ENCODE measurements at regions not wholly inside any gene's neighbourhood (a gene's known extent, or its start where the extent isn't known, plus 50 kb on each side); places are given as distances from the start of the nearest gene placed in this dataset.
"Not testable (repeated sequence)": the region's sequence is repeated elsewhere in the genome, so short reads cannot be mapped to it uniquely, and the experiment has no call there.

- Histone ChIP-seq H3K27me3 (no peaks in the 10 kb centered on the region), H3K4me3 (no peak overlapping the region), H3K9me3 (no peaks in the 10 kb centered on the region), H3K27ac (no peak overlapping the region), H3K4me1 (no peaks in the 10 kb centered on the region), H3K36me3 (no peaks in the 10 kb centered on the region)
- DNase-seq (ENCODE audit: low spot score in 2 of 2) = no peak
- intact Hi-C loops (cut with DNase I; ENCODE audit: low total_unique reads) = no loop called here
- no peak for TF ChIP-seq POLR2A (IDR thresholded peaks at IDR 0.05)
- TF ChIP-seq POLR2AphosphoS5 (IDR thresholded peaks at IDR 0.05) = no peak
- no peak for TF ChIP-seq CTCF (IDR thresholded peaks at IDR 0.05)
Observed at GRCh38 chr4:188960411-188961093, 821.3 kb downstream of the TRIML1 start.

- H3K27ac ChIP-seq = no peak overlapping the region
- no peak for DNase-seq (ENCODE audit: low spot score in 2 of 2)
- H3K36me3 ChIP-seq = no peaks in the 10 kb centered on the region
- H3K27me3 ChIP-seq = no peaks in the 10 kb centered on the region
- intact Hi-C loops (cut with DNase I; ENCODE audit: low total_unique reads) = no loop called here
- no peaks in the 10 kb centered on the region for H3K4me1 ChIP-seq
- no peak overlapping the region for H3K4me3 ChIP-seq
- no peaks in the 10 kb centered on the region for H3K9me3 ChIP-seq
- TF ChIP-seq POLR2A (IDR thresholded peaks at IDR 0.05) (no peak), POLR2AphosphoS5 (IDR thresholded peaks at IDR 0.05) (no peak), CTCF (IDR thresholded peaks at IDR 0.05) (no peak)
Observed at GRCh38 chr4:188971125-188971524, 831.9 kb downstream of the TRIML1 start.

GRCh38 chr4:188975271-188975670 is 836.0 kb downstream of the TRIML1 start:
- H3K36me3 ChIP-seq = no peaks in the 10 kb centered on the region
- no peak for DNase-seq (ENCODE audit: low spot score in 2 of 2)
- H3K4me3 ChIP-seq = no peak overlapping the region
- no peaks in the 10 kb centered on the region for H3K4me1 ChIP-seq
- intact Hi-C loops (cut with DNase I; ENCODE audit: low total_unique reads) = no loop called here
- TF ChIP-seq POLR2A (IDR thresholded peaks at IDR 0.05) (no peak), CTCF (IDR thresholded peaks at IDR 0.05) (no peak), POLR2AphosphoS5 (IDR thresholded peaks at IDR 0.05) (no peak)
- H3K27ac ChIP-seq = no peak overlapping the region
- no peaks in the 10 kb centered on the region for H3K27me3 ChIP-seq
- H3K9me3 ChIP-seq = no peaks in the 10 kb centered on the region

GRCh38 chr4:188976644-188977115 is 837.4 kb downstream of the TRIML1 start:
- Histone ChIP-seq H3K4me1 (no peaks in the 10 kb centered on the region), H3K27ac (no peak overlapping the region), H3K27me3 (no peaks in the 10 kb centered on the region), H3K9me3 (no peaks in the 10 kb centered on the region), H3K4me3 (no peak overlapping the region), H3K36me3 (no peaks in the 10 kb centered on the region)
- intact Hi-C loops (cut with DNase I; ENCODE audit: low total_unique reads) = no loop called here
- no peak for DNase-seq (ENCODE audit: low spot score in 2 of 2)
- TF ChIP-seq POLR2AphosphoS5 (IDR thresholded peaks at IDR 0.05) (no peak), CTCF (IDR thresholded peaks at IDR 0.05) (no peak), POLR2A (IDR thresholded peaks at IDR 0.05) (no peak)

GRCh38 chr4:188977232-188977631 is 838.0 kb downstream of the TRIML1 start:
- H3K27ac ChIP-seq; DNase-seq (ENCODE audit: low spot score in 2 of 2); intact Hi-C loops (cut with DNase I; ENCODE audit: low total_unique reads); H3K4me1 ChIP-seq; H3K9me3 ChIP-seq; H3K4me3 ChIP-seq; H3K27me3 ChIP-seq; H3K36me3 ChIP-seq: not testable (repeated sequence)
